HepG2 (cell line): ENCODE measurements at regions not wholly inside any gene's neighbourhood (a gene's known extent, or its start where the extent isn't known, plus 50 kb on each side); places are given as distances from the start of the nearest gene placed in this dataset.
A peak's percentile ranks its signal among the peaks of the same experiment; 100 is the strongest.

ENCODE experiments used
- ATAC-seq: fragments of 200-7000 bp; cut with Tn5 transposase; 3 replicates; pipeline ENCODE4 v1.9.1; 2020; ENCODE audit warnings: mild to moderate bottlenecking, moderate library complexity
- BruUV-seq: library from RNA; stranded (reverse); fragments of 400-500 nt; replicated peaks from 2 replicates; lab custom pipeline; 2021; lab: Mats Ljungman, UMichigan
- CTCF ChIA-PET: fragments of 300-600 bp; formaldehyde crosslinking; extraction: SDS; loops from one replicate; lab custom pipeline; 2021; ENCODE audit warnings: low total read pairs, inconsistent platforms, low intra/inter-chr PET ratio; lab: Yijun Ruan, JAX
- POLR2A ChIA-PET: fragments of 350-600 bp; sonication (Branson Sonifier 250); formaldehyde crosslinking; loops from one replicate; lab custom pipeline; 2020; ENCODE audit warnings: antibody characterized with exemption, inconsistent platforms; lab: Yijun Ruan, JAX
- DNase-seq: peaks from one replicate; pipeline ENCODE4 v3.0.0-alpha.2; 2015; ENCODE audit warnings: low spot score
- FAIRE-seq: peaks from 3 replicates; lab custom pipeline; 2011; peaks lifted over from hg19 to GRCh38; lab: Jason Lieb, UNC
- H2AFZ ChIP-seq: one replicate; pipeline ENCODE4 v1.6.1; 2011; ENCODE audit warnings: low read length, inconsistent platforms
- H3K27ac ChIP-seq: fragments of 300-600 bp; 3 replicates; pipeline ENCODE4 v1.8.0; 2011; ENCODE audit warnings: mixed run types, mild to moderate bottlenecking, mixed read lengths, low read length, inconsistent platforms; ENCODE audit not compliant: insufficient read depth; ENCODE audit errors: extremely low read length
- H3K27me3 ChIP-seq, 2 experiments: fragments of 200-600 bp in 1 of 2; 2 replicates in 1 of 2; 3 replicates in 1 of 2; pipeline versions ENCODE4 v1.6.0 to v1.8.0; 2011; ENCODE audit warnings: low read length in 2 of 2, mild to moderate bottlenecking in 2 of 2, moderate library complexity in 2 of 2, inconsistent platforms in 1 of 2; ENCODE audit not compliant: insufficient read depth in 2 of 2, control insufficient read depth in 1 of 2
- H3K36me3 ChIP-seq, 2 experiments: fragments of 200-600 bp in 1 of 2; replicated peaks in 1 of 2; 2 replicates in 1 of 2; 3 replicates in 1 of 2; pipeline versions ENCODE4 v1.5.1 to v1.8.0; 2011; ENCODE audit warnings: low read length in 2 of 2, inconsistent platforms in 1 of 2; ENCODE audit not compliant: insufficient read depth in 2 of 2, control insufficient read depth in 1 of 2
- H3K4me1 ChIP-seq: 2 replicates; pipeline ENCODE4 v1.5.1; 2012; ENCODE audit warnings: low read length, inconsistent platforms; ENCODE audit not compliant: insufficient read depth
- H3K4me2 ChIP-seq: 2 replicates; pipeline ENCODE4 v1.6.0; 2011; ENCODE audit warnings: low read depth, low read length, inconsistent platforms
- H3K4me3 ChIP-seq, 3 experiments: fragments of 200-600 bp in 1 of 3; sonication (generic), shearing (Covaris generic) in 1 of 3; replicated peaks in 1 of 3; 2 replicates each; pipeline ENCODE4 v1.5.1; 2011 to 2016; ENCODE audit warnings: low read length in 3 of 3, inconsistent platforms in 2 of 3, low read depth in 2 of 3, mild to moderate bottlenecking in 2 of 3, control low read depth in 1 of 3, mixed read lengths in 1 of 3; ENCODE audit not compliant: insufficient read depth in 1 of 3
- H3K79me2 ChIP-seq: one replicate; pipeline ENCODE4 v1.6.1; 2011; ENCODE audit warnings: low read length, inconsistent platforms; ENCODE audit not compliant: insufficient read depth
- H3K9ac ChIP-seq: 2 replicates; pipeline ENCODE4 v1.6.0; 2011; ENCODE audit warnings: mild to moderate bottlenecking, low read depth, low read length, inconsistent platforms; ENCODE audit not compliant: insufficient read depth
- H3K9me3 ChIP-seq: 2 replicates; pipeline ENCODE4 v1.5.1; 2012; ENCODE audit warnings: mild to moderate bottlenecking, low read length
- H4K20me1 ChIP-seq: 2 replicates; pipeline ENCODE4 v1.6.0; 2011; ENCODE audit warnings: inconsistent platforms, mild to moderate bottlenecking, low read length, moderate library complexity; ENCODE audit not compliant: insufficient read depth
- FOXA1 ChIP-seq, 2 experiments: fragments of 450-650 bp in 1 of 2; sonication (generic) in 1 of 2; formaldehyde crosslinking in 1 of 2; IDR thresholded peaks; 2 replicates each; pipeline versions ENCODE4 v1.4.0 to v1.6.1; 2016 to 2020; ENCODE audit warnings: missing genetic modification reagents in 1 of 2
- KMT2A ChIP-seq: sonication (generic); formaldehyde crosslinking; IDR thresholded peaks from 2 replicates; pipeline ENCODE4 v1.4.0; 2020; ENCODE audit warnings: missing genetic modification reagents
- MYNN ChIP-seq: sonication (generic); formaldehyde crosslinking; IDR thresholded peaks from 2 replicates; pipeline ENCODE4 v1.4.0; 2020; ENCODE audit warnings: mild to moderate bottlenecking, low read depth, missing genetic modification reagents
- TEAD3 ChIP-seq: optimal IDR thresholded peaks from 2 replicates; pipeline ENCODE3; 2016; ENCODE audit warnings: borderline replicate concordance
- ZMYM4 ChIP-seq: sonication (generic); formaldehyde crosslinking; IDR thresholded peaks from 2 replicates; pipeline ENCODE4 v1.8.1; 2023; ENCODE audit warnings: mild to moderate bottlenecking, missing genetic modification reagents
- ZNF564 ChIP-seq: sonication (generic); formaldehyde crosslinking; IDR thresholded peaks from 2 replicates; pipeline ENCODE4 v1.8.1; 2023; ENCODE audit warnings: mild to moderate bottlenecking, missing genetic modification reagents
- ZNF629 ChIP-seq: sonication (generic); formaldehyde crosslinking; conservative IDR thresholded peaks from 2 replicates; pipeline ENCODE4 v1.5.0; 2020; ENCODE audit warnings: missing genetic modification reagents
- ZSCAN25 ChIP-seq: sonication (generic); formaldehyde crosslinking; IDR thresholded peaks from 2 replicates; pipeline ENCODE4 v1.8.0; 2022; ENCODE audit warnings: mild to moderate bottlenecking, missing genetic modification reagents
- WGBS: methylation state at CpG from one replicate; pipeline ENCODE4 v1.1.6; 2017; ENCODE audit warnings: low lambda C conversion rate; 5-methylcytosine and 5-hydroxymethylcytosine counted together
- in situ Hi-C: cut with HindIII; loops from 2 replicates; pipeline ENCODE4 v1.10.0; 2017; ENCODE audit warnings: low pct_unique_long_range_greater_than_20kb; ENCODE audit not compliant: extremely low pct_ligation_motif_present
- intact Hi-C: fragments of 100-400 bp; cut with micrococcal nuclease; formaldehyde crosslinking; loops from one replicate; pipeline ENCODE4 v1.10.0; 2022; ENCODE audit not compliant: unreplicated experiment
- TF ChIP-seq, protein P1 (sequence below): sonication (generic); formaldehyde crosslinking; IDR thresholded peaks from 2 replicates; pipeline ENCODE4 v1.4.0; 2020; ENCODE audit warnings: mild to moderate bottlenecking, missing genetic modification reagents, borderline replicate concordance
- TF ChIP-seq, protein P2 (sequence below): sonication (generic); formaldehyde crosslinking; IDR thresholded peaks from 2 replicates; pipeline ENCODE4 v1.5.0; 2020; ENCODE audit warnings: mild to moderate bottlenecking, missing genetic modification reagents, borderline replicate concordance
- TF ChIP-seq, protein P3 (sequence below): sonication (generic); formaldehyde crosslinking; IDR thresholded peaks from 2 replicates; pipeline ENCODE4 v1.5.0; 2020; ENCODE audit warnings: mild to moderate bottlenecking, missing genetic modification reagents

DNA sequence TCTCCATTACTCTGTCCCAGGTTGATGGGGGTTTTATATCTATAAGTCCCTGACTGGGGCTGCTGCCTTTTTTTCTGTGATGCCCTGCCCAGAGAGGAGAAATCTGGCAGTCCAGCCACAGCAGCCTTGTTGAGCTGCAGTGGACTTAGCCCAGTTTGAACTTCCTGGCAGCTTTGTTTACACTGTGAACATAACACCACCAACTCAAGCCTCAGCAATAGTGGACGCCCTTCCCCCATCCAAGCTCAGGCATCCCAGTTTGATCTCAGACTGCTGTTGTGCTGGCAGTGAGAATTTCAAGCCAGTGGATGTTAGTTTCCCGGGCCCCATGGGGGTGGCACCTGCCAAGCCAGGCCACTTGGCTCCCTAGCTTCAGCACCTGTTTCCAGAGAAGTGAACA, 298.5 kb upstream of the KDM5D start:
- Histone ChIP-seq H3K9ac (no peak overlapping the region), H3K27ac (no peak overlapping the region), H3K79me2 (no peaks in the 10 kb centered on the region), H3K4me1 (peaks cover 24% of the 10 kb centered on the region), H3K36me3 (no peaks in the 10 kb centered on the region), H3K27me3 (no peaks in the 10 kb centered on the region), H3K4me3 (no peak overlapping the region), H3K4me2 (peak overlapping the region; percentile 45; the same call in 1 of the 2 replicates), H2AFZ (no peak overlapping the region), H4K20me1 (no peaks in the 10 kb centered on the region), H3K9me3 (no peaks in the 10 kb centered on the region)
- intact Hi-C loops (no loop called here), in situ Hi-C loops (no loop called here)
- ATAC-seq, result peak; percentile 100
- DNase-seq, result peak; percentile 66
- ChIA-PET CTCF (no interaction called here), POLR2A (interaction anchor here (1.0 kb wide), 1 partner anchor 476 kb away, joined by 3 read pairs; no protein-coding TSS in a partner anchor)
- WGBS, result no CpG with 5 or more reads among the region's 2 CpGs
- no TSS peak for BruUV-seq
- FAIRE-seq, result peak; percentile 37
- TF ChIP-seq ZNF629 (CRISPR knock-in tag), result no peak
- TF ChIP-seq ZSCAN25 (CRISPR knock-in tag), result no peak
- peak; percentile 44 for TF ChIP-seq TEAD3 (CRISPR knock-in tag)
- TF ChIP-seq, protein P1, sequence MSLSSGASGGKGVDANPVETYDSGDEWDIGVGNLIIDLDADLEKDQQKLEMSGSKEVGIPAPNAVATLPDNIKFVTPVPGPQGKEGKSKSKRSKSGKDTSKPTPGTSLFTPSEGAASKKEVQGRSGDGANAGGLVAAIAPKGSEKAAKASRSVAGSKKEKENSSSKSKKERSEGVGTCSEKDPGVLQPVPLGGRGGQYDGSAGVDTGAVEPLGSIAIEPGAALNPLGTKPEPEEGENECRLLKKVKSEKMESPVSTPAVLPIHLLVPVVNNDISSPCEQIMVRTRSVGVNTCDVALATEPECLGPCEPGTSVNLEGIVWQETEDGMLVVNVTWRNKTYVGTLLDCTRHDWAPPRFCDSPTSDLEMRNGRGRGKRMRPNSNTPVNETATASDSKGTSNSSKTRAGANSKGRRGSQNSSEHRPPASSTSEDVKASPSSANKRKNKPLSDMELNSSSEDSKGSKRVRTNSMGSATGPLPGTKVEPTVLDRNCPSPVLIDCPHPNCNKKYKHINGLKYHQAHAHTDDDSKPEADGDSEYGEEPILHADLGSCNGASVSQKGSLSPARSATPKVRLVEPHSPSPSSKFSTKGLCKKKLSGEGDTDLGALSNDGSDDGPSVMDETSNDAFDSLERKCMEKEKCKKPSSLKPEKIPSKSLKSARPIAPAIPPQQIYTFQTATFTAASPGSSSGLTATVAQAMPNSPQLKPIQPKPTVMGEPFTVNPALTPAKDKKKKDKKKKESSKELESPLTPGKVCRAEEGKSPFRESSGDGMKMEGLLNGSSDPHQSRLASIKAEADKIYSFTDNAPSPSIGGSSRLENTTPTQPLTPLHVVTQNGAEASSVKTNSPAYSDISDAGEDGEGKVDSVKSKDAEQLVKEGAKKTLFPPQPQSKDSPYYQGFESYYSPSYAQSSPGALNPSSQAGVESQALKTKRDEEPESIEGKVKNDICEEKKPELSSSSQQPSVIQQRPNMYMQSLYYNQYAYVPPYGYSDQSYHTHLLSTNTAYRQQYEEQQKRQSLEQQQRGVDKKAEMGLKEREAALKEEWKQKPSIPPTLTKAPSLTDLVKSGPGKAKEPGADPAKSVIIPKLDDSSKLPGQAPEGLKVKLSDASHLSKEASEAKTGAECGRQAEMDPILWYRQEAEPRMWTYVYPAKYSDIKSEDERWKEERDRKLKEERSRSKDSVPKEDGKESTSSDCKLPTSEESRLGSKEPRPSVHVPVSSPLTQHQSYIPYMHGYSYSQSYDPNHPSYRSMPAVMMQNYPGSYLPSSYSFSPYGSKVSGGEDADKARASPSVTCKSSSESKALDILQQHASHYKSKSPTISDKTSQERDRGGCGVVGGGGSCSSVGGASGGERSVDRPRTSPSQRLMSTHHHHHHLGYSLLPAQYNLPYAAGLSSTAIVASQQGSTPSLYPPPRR, result no peak
- TF ChIP-seq FOXA1 (IDR thresholded peaks at IDR 0.05), result no peak
- peak; percentile 84 for TF ChIP-seq FOXA1 (CRISPR knock-in tag; IDR thresholded peaks at IDR 0.05)
- no peak for TF ChIP-seq MYNN (CRISPR knock-in tag)
- TF ChIP-seq, protein P2, sequence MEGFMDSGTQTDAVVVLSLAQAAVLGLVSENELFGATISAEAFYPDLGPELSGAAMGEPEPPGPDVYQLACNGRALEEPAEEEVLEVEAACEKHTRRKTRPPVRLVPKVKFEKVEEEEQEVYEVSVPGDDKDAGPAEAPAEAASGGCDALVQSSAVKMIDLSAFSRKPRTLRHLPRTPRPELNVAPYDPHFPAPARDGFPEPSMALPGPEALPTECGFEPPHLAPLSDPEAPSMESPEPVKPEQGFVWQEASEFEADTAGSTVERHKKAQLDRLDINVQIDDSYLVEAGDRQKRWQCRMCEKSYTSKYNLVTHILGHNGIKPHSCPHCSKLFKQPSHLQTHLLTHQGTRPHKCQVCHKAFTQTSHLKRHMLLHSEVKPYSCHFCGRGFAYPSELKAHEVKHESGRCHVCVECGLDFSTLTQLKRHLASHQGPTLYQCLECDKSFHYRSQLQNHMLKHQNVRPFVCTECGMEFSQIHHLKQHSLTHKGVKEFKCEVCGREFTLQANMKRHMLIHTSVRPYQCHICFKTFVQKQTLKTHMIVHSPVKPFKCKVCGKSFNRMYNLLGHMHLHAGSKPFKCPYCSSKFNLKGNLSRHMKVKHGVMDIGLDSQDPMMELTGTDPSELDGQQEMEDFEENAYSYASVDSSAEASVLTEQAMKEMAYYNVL (CRISPR knock-in tag), result no peak
- TF ChIP-seq, protein P3, sequence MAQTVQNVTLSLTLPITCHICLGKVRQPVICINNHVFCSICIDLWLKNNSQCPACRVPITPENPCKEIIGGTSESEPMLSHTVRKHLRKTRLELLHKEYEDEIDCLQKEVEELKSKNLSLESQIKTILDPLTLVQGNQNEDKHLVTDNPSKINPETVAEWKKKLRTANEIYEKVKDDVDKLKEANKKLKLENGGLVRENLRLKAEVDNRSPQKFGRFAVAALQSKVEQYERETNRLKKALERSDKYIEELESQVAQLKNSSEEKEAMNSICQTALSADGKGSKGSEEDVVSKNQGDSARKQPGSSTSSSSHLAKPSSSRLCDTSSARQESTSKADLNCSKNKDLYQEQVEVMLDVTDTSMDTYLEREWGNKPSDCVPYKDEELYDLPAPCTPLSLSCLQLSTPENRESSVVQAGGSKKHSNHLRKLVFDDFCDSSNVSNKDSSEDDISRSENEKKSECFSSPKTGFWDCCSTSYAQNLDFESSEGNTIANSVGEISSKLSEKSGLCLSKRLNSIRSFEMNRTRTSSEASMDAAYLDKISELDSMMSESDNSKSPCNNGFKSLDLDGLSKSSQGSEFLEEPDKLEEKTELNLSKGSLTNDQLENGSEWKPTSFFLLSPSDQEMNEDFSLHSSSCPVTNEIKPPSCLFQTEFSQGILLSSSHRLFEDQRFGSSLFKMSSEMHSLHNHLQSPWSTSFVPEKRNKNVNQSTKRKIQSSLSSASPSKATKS (CRISPR knock-in tag), result no peak
- TF ChIP-seq ZNF564 (CRISPR knock-in tag), result no peak
- TF ChIP-seq KMT2A (CRISPR knock-in tag), result no peak
- 0 out of 2 replicates have a peak, but pooled peaks have one; percentile 18 for TF ChIP-seq ZMYM4
